ENCODE measurements at regions not wholly inside any gene's neighbourhood (a gene's known extent, or its start where the extent isn't known, plus 50 kb on each side); places are given as distances from the start of the nearest gene placed in this dataset.
"Not testable (repeated sequence)": the region's sequence is repeated elsewhere in the genome, so short reads cannot be mapped to it uniquely, and the experiment has no call there.

DNA sequence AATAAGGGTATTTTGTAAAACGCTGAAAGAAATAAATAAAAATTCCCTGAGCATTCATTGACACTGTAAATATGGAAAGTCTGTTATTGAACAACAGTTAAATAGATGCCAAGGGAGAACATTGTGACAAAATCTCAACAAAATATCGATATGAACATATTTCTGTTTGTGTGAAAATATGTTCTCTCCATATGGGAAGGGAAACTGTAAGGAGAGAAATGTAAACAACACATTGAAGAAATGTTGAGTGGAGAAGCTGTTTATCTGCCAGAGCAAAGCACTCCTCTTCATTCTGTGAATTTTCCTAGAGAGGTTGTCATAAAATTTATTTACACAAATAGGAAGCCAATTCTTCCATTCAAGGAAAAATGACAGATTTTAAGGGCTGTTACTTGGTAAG, 57.1 kb upstream of the EOMES start:
- Mint-ChIP-seq H3K4me3 (no peak overlapping the region), H3K4me1 (ENCODE audit: low read depth) (no peaks in the 10 kb centered on the region), H3K27me3 (no peaks in the 10 kb centered on the region), H3K36me3 (no peaks in the 10 kb centered on the region), H3K9me3 (ENCODE audit: low read depth) (no peaks in the 10 kb centered on the region), H3K27ac (no peak overlapping the region)

- H3K36me3 Mint-ChIP-seq: no peaks in the 10 kb centered on the region
- H3K4me1 Mint-ChIP-seq (ENCODE audit: low read depth): peaks cover 4% of the 10 kb centered on the region
- no peak overlapping the region for H3K27ac Mint-ChIP-seq
- H3K9me3 Mint-ChIP-seq (ENCODE audit: low read depth): no peaks in the 10 kb centered on the region
- no peaks in the 10 kb centered on the region for H3K27me3 Mint-ChIP-seq
- H3K4me3 Mint-ChIP-seq: no peak overlapping the region
Observed at GRCh38 chr3:27789420-27789819, 67.3 kb upstream of the EOMES start.

DNA sequence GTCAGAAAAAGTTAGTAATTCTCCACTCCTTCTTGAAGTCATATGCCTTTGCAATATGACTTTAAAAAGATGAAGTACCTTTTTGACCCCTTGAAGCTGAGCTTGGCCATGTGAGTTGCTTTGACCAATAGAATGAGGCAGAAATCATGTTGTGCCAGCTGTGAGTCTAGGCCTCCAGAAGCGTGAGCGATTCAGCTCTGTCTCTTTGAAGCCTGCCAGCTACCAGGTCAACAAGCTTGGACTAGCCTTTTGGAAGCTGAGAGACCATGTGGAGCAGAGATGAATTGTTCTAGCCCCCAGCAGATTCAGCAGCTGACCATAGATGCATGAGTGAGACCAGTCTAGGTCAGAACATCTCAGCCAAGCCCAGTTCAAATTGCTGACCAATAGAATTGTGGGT, 69.8 kb upstream of the EOMES start:
- Mint-ChIP-seq H3K9me3 (ENCODE audit: low read depth) (no peaks in the 10 kb centered on the region), H3K4me3 (no peak overlapping the region), H3K4me1 (ENCODE audit: low read depth) (peaks cover 16% of the 10 kb centered on the region), H3K27ac (no peak overlapping the region), H3K36me3 (no peaks in the 10 kb centered on the region), H3K27me3 (no peaks in the 10 kb centered on the region)

DNA sequence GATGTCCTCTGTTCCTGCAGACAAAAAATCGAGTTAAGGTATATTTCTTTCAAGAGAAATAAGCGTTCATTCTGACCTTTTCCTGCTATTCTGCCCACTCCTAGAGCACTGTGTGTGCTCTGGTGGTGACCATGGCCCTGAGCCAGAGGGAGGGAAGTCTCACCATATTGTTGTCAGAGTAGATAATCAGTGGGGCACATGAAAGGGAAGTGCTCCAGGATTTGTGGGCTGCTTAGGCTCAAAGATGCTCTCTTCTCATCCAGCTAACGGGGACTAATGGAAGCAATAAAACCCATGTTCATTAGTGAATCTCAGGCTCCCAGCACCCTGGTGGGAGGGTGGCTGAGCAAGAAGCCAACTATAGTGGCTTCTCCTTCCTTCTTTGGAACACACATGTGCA, 70.7 kb upstream of the EOMES start:
- Mint-ChIP-seq H3K4me1 (ENCODE audit: low read depth) (peaks cover 16% of the 10 kb centered on the region), H3K9me3 (ENCODE audit: low read depth) (no peaks in the 10 kb centered on the region), H3K27me3 (no peaks in the 10 kb centered on the region), H3K4me3 (no peak overlapping the region), H3K36me3 (no peaks in the 10 kb centered on the region), H3K27ac (no peak overlapping the region)

- Mint-ChIP-seq H3K4me3 (no peak overlapping the region), H3K27me3 (no peaks in the 10 kb centered on the region), H3K27ac (no peak overlapping the region), H3K9me3 (ENCODE audit: low read depth) (no peaks in the 10 kb centered on the region), H3K4me1 (ENCODE audit: low read depth) (peaks cover 16% of the 10 kb centered on the region), H3K36me3 (no peaks in the 10 kb centered on the region)
Observed at GRCh38 chr3:27794211-27794610, 72.1 kb upstream of the EOMES start.

- no peak overlapping the region for H3K27ac Mint-ChIP-seq
Observed at GRCh38 chr3:27796365-27796875, 74.3 kb upstream of the EOMES start.

DNA sequence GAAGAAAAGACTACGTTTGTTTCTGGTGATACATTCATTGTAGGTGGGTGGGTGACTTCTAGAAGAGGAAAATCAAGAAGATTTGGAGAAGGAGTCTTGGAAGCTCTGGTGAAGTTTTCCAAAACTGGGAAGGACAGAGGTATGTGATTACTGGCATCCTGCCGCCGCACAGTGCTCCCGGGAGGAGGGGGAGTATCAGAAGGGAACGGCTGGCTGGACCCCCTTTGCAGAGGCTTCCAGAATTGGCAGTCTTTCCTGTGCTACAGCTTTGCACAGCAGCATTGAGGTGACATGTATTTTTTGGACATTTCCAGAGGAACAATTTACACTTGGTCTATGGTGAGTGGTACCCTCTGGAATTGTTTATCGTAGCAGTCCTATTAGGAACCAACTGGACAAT, 75.7 kb upstream of the EOMES start:
- Mint-ChIP-seq H3K4me1 (ENCODE audit: low read depth) (peaks cover 18% of the 10 kb centered on the region), H3K4me3 (no peak overlapping the region), H3K9me3 (ENCODE audit: low read depth) (no peaks in the 10 kb centered on the region), H3K27ac (no peak overlapping the region), H3K36me3 (no peaks in the 10 kb centered on the region), H3K27me3 (no peaks in the 10 kb centered on the region)

More at GRCh38 chr3:27796365-27796875, 74.3 kb upstream of the EOMES start:
- Mint-ChIP-seq H3K4me1 (ENCODE audit: low read depth) (peaks cover 20% of the 10 kb centered on the region), H3K4me3 (no peak overlapping the region), H3K36me3 (no peaks in the 10 kb centered on the region), H3K9me3 (ENCODE audit: low read depth) (no peaks in the 10 kb centered on the region), H3K27me3 (no peaks in the 10 kb centered on the region)

- H3K9me3 Mint-ChIP-seq (ENCODE audit: low read depth): no peaks in the 10 kb centered on the region
Observed at GRCh38 chr3:27800261-27800660, 78.1 kb upstream of the EOMES start.

DNA sequence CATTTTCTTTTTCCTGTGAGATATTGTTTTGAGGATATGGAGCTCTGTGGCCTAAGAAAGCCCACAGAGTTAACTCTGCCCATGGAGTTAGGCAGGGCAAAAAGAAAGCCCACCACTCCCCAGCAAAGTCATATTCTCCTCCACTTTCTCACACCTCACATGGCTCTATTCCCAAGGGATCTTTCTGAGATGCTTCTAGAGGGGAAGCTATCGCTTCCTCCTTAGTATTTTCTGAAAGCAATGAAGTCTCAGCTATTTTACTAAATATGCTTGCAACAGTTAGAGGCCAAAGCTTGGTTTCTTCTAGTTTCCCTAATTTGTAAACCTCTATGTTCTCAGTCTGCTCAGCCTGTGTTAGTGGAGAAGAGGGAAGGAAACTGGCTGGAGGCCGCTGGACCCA, 80.3 kb upstream of the EOMES start:
- H3K27me3 Mint-ChIP-seq: no peaks in the 10 kb centered on the region
- H3K4me1 Mint-ChIP-seq (ENCODE audit: low read depth): peaks cover 15% of the 10 kb centered on the region
- H3K27ac Mint-ChIP-seq: no peak overlapping the region
- no peaks in the 10 kb centered on the region for H3K36me3 Mint-ChIP-seq
- no peak overlapping the region for H3K4me3 Mint-ChIP-seq
- no peaks in the 10 kb centered on the region for H3K9me3 Mint-ChIP-seq (ENCODE audit: low read depth)

More at GRCh38 chr3:27800261-27800660, 78.1 kb upstream of the EOMES start:
- no peaks in the 10 kb centered on the region for H3K27me3 Mint-ChIP-seq
- no peak overlapping the region for H3K4me3 Mint-ChIP-seq
- H3K36me3 Mint-ChIP-seq: no peaks in the 10 kb centered on the region
- H3K4me1 Mint-ChIP-seq (ENCODE audit: low read depth): peaks cover 18% of the 10 kb centered on the region
- no peak overlapping the region for H3K27ac Mint-ChIP-seq

DNA sequence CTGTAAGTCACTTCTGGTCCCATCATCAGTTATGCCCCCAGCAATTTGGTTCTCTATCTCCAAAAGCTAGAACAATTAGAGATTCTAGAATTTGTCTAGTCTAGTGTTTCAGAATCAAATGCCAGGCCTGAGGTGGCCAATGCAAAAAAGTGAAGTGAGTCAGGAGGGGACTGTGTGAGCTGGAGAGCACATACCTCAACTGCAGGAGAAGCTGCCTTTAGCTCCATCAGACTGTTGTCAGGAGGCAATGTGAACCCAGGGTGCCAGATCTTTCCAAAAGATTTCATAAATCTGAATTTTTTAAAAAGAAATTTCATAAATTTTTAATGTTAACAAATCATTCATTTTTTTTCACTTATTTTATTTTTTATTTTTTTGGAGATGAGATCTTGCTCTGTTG, 80.7 kb upstream of the EOMES start:
- no peaks in the 10 kb centered on the region for H3K36me3 Mint-ChIP-seq
- peaks cover 15% of the 10 kb centered on the region for H3K4me1 Mint-ChIP-seq (ENCODE audit: low read depth)
- H3K27me3 Mint-ChIP-seq: no peaks in the 10 kb centered on the region
- H3K27ac Mint-ChIP-seq: no peak overlapping the region
- H3K4me3 Mint-ChIP-seq: no peak overlapping the region
- no peaks in the 10 kb centered on the region for H3K9me3 Mint-ChIP-seq (ENCODE audit: low read depth)

DNA sequence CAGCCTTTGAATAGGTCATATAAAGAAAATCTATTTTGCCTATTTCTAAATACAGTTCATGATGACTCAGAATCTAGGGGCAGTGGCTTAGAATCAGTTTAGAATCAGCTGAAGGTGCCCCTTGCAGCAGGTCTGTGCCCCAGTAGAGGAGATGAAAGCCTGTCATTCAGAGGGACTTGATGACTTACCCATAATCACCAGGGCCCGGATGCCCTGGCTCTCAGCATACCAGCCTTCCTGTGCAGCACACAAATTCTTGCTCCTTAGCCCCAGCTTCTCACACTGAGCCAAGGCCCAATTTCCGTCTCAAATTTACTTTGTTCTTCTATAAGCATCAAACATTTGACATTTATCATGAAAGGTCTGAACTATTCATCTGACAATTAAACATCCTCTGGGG, 83.2 kb upstream of the EOMES start:
- Mint-ChIP-seq H3K4me1 (ENCODE audit: low read depth) (peaks cover 13% of the 10 kb centered on the region), H3K27me3 (no peaks in the 10 kb centered on the region), H3K4me3 (no peak overlapping the region), H3K27ac (no peak overlapping the region), H3K36me3 (no peaks in the 10 kb centered on the region), H3K9me3 (ENCODE audit: low read depth) (no peaks in the 10 kb centered on the region)

DNA sequence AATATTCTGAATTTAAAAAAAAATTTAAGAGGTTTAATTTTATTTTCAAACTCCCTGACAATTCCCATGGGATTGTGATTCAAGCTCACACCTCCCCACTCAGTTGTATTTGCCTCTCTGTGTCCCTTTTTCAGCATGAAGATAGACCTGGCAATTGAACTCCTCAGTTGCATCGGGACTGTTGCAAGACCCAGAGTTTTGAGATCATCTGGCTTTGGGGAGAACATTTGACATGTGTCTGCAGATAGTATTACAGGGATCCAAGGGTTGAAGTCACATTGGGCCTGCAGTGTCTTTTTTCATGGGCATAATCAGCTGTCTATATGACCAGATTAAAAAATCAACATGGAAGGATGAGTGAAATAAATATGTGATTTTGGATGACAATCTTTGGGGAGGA, 91.1 kb upstream of the EOMES start:
- no peak overlapping the region for H3K27ac Mint-ChIP-seq
- no peaks in the 10 kb centered on the region for H3K27me3 Mint-ChIP-seq
- H3K9me3 Mint-ChIP-seq (ENCODE audit: low read depth): no peaks in the 10 kb centered on the region
- H3K4me3 Mint-ChIP-seq: no peak overlapping the region
- peaks cover 1% of the 10 kb centered on the region for H3K4me1 Mint-ChIP-seq (ENCODE audit: low read depth)
- no peaks in the 10 kb centered on the region for H3K36me3 Mint-ChIP-seq

DNA sequence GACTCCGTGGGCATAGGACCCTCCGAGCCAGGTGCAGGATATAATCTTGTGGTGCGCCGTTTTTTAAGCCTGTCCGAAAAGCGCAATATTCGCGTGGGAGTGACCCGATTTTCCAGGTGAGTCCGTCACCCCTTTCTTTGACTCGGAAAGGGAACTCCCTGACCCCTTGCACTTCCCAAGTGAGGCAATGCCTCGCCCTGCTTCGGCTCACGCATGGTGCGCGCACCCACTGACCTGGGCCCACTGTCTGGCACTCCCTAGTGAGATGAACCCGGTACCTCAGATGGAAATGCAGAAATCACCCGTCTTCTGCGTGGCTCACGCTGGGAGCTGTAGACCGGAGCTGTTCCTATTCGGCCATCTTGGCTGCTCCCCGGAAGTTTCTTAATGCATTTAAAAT, 99.5 kb upstream of the EOMES start:
- not testable (repeated sequence) for H3K36me3 Mint-ChIP-seq; H3K9me3 Mint-ChIP-seq (ENCODE audit: low read depth); H3K4me3 Mint-ChIP-seq

DNA sequence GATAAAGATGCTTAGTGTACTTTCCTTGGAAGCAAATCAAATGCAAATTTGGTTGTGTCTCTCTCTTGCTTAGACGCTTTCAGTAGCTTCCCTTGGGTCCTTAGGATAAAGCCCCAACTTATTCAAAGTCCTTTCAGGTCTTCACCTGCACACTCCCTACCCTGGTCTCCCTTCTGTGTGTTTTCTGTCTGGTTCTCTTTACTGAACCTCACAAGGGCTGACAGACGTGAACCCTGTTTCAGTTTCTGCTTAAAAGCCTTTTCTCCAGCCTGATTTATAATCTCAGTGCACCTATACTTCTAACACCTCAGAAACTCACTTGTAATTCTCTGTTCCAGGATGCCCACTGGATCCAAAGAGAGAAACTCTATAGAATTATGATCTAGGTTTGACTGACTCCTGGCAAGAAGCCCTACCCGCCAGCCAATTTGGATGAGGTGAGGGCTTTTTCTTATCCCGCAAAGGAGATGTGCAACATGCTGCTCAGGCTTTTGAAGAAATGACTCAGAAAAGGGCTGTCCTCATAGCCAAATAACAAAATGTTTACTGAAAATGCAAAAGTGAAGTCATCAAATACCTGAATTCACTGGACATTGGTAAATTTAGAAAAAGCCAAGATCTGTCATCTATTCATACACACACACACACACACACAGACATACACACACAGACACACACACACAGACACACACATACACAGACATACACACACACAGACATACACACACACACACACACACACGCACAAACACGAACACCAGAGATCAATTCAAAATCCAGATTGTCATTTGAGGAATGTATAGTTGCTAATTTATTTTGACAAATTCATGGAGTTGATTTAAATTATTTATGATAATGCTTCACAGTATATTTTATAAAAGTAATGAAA, 102.4 kb upstream of the EOMES start:
- no peaks in the 10 kb centered on the region for H3K27me3 Mint-ChIP-seq
- no peak overlapping the region for H3K27ac Mint-ChIP-seq
- H3K9me3 Mint-ChIP-seq (ENCODE audit: low read depth): no peaks in the 10 kb centered on the region
- H3K36me3 Mint-ChIP-seq: peaks cover 2% of the 10 kb centered on the region
- no peak overlapping the region for H3K4me3 Mint-ChIP-seq
- H3K4me1 Mint-ChIP-seq (ENCODE audit: low read depth): peaks cover 17% of the 10 kb centered on the region

More for the DNA sequence above, 99.5 kb upstream of the EOMES start:
- not testable (repeated sequence) for H3K27ac Mint-ChIP-seq; H3K4me1 Mint-ChIP-seq (ENCODE audit: low read depth); H3K27me3 Mint-ChIP-seq

GRCh38 chr3:27826448-27826847, 104.3 kb upstream of the EOMES start:
- H3K27me3 Mint-ChIP-seq: no peaks in the 10 kb centered on the region
- H3K36me3 Mint-ChIP-seq: peaks cover 2% of the 10 kb centered on the region
- no peak overlapping the region for H3K27ac Mint-ChIP-seq
- peaks cover 17% of the 10 kb centered on the region for H3K4me1 Mint-ChIP-seq (ENCODE audit: low read depth)
- no peaks in the 10 kb centered on the region for H3K9me3 Mint-ChIP-seq (ENCODE audit: low read depth)
- H3K4me3 Mint-ChIP-seq: no peak overlapping the region

DNA sequence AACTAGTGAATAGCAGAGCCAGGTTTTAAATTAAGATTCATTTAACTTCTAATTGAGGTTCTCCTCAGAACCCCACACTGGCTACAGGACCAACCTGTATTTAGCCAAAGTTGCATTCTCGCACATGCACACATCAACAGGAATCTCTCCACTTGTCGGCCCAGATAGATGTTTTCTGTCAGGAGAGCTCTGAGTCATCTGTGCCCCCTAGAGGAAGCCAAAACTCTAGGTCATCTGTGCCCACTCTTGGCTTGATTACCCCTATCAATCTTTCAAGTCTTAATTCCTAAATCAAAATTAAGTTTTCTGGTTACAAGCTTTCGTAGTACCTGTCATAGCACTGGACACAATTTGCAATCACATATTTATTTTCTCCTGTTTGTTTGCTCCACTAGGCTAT, 104.9 kb upstream of the EOMES start:
- Mint-ChIP-seq H3K27ac (no peak overlapping the region), H3K9me3 (ENCODE audit: low read depth) (no peaks in the 10 kb centered on the region), H3K36me3 (peaks cover 3% of the 10 kb centered on the region), H3K27me3 (no peaks in the 10 kb centered on the region), H3K4me1 (ENCODE audit: low read depth) (peaks cover 17% of the 10 kb centered on the region), H3K4me3 (no peak overlapping the region)

Measured in activated naive CD8-positive, alpha-beta T cell (primary cell).